Stimulated activated CD4-positive, alpha-beta T cell treated with anti-CD3 and anti-CD28 coated beads, Interleukin-15, amount 100 ng/mL, for 1 hour (primary cell): ENCODE measurements at regions not wholly inside any gene's neighbourhood (a gene's known extent, or its start where the extent isn't known, plus 50 kb on each side); places are given as distances from the start of the nearest gene placed in this dataset.
"Not testable (repeated sequence)": the region's sequence is repeated elsewhere in the genome, so short reads cannot be mapped to it uniquely, and the experiment has no call there.

ENCODE experiments used
- DNase-seq, 2 donors: peaks; one replicate each; pipeline ENCODE4 v3.0.0-alpha.2; 2020; ENCODE audit warnings: low read depth in 1 of 2, low spot score in 1 of 2

GRCh38 chr9:104980039-104980654 is 52.2 kb upstream of the ABCA1 start:
- DNase-seq, result no peak

GRCh38 chr9:104981543-104982129 is 53.7 kb upstream of the ABCA1 start:
- no peak for DNase-seq

- DNase-seq, result no peak
These were observed 54.6 kb upstream of the ABCA1 start for GRCh38 chr9:104982543-104982942.

- DNase-seq, result no peak
These were observed 55.5 kb upstream of the ABCA1 start for GRCh38 chr9:104983491-104983890.

- DNase-seq, result no peak
These were observed 56.2 kb upstream of the ABCA1 start for GRCh38 chr9:104984121-104984520.

- DNase-seq, result no peak
These were observed 56.6 kb upstream of the ABCA1 start for GRCh38 chr9:104984542-104984941.

- DNase-seq, result no peak
These were observed 57.0 kb upstream of the ABCA1 start for GRCh38 chr9:104984948-104985347.

- no peak for DNase-seq
These were observed 58.1 kb upstream of the ABCA1 start for GRCh38 chr9:104986096-104986495.

- DNase-seq, result no peak
These were observed 59.8 kb upstream of the ABCA1 start for GRCh38 chr9:104987743-104988142.

GRCh38 chr9:104988539-104988938 is 60.6 kb upstream of the ABCA1 start:
- DNase-seq, result no peak

- DNase-seq, result peak; percentile 65 to 71
These were observed 63.4 kb upstream of the ABCA1 start for GRCh38 chr9:104991144-104991953.

GRCh38 chr9:104992659-104993058 is 64.7 kb upstream of the ABCA1 start:
- DNase-seq, result no peak

- DNase-seq, result no peak
These were observed 65.5 kb upstream of the ABCA1 start for GRCh38 chr9:104993291-104993963.

- no peak for DNase-seq
These were observed 69.6 kb upstream of the ABCA1 start for GRCh38 chr9:104997536-104997935.

- no peak for DNase-seq
These were observed 71.2 kb upstream of the ABCA1 start for GRCh38 chr9:104999136-104999535.

- DNase-seq, result not testable (repeated sequence)
These were observed 72.6 kb upstream of the ABCA1 start for GRCh38 chr9:105000529-105000928.

- no peak for DNase-seq
These were observed 76.6 kb upstream of the ABCA1 start for GRCh38 chr9:105004466-105005090.

- no peak for DNase-seq
These were observed 77.2 kb upstream of the ABCA1 start for GRCh38 chr9:105005186-105005585.

GRCh38 chr9:105006514-105006913 is 78.6 kb upstream of the ABCA1 start:
- no peak for DNase-seq

GRCh38 chr9:105007143-105007542 is 79.2 kb upstream of the ABCA1 start:
- DNase-seq, result no peak

- DNase-seq, result not testable (repeated sequence)
These were observed 82.1 kb upstream of the ABCA1 start for GRCh38 chr9:105010089-105010488.
